Endodermal cell (in vitro differentiated cells): ENCODE measurements at regions not wholly inside any gene's neighbourhood (a gene's known extent, or its start where the extent isn't known, plus 50 kb on each side); places are given as distances from the start of the nearest gene placed in this dataset.

ENCODE experiments used
- DNase-seq: peaks from one replicate; pipeline ENCODE4 v3.0.0-alpha.2; 2017
- H3K27ac ChIP-seq: 2 replicates; pipeline ENCODE4 v1.5.1; 2013; ENCODE audit warnings: mild to moderate bottlenecking, low read depth, low read length, moderate library complexity
- H3K27me3 ChIP-seq: 2 replicates; pipeline ENCODE4 v1.6.1; 2013; ENCODE audit warnings: mild to moderate bottlenecking, low read length, moderate library complexity; ENCODE audit not compliant: insufficient read depth, control insufficient read depth, poor library complexity, severe bottlenecking
- H3K36me3 ChIP-seq: 2 replicates; pipeline ENCODE4 v1.7.0; 2013; ENCODE audit warnings: mild to moderate bottlenecking, low read length, moderate library complexity; ENCODE audit not compliant: control insufficient read depth, insufficient read depth
- H3K4me1 ChIP-seq: one replicate; pipeline ENCODE4 v1.7.0; 2013; ENCODE audit warnings: low read length; ENCODE audit not compliant: control insufficient read depth, insufficient read depth
- H3K4me3 ChIP-seq: 2 replicates; pipeline ENCODE4 v1.5.1; 2013; ENCODE audit warnings: mild to moderate bottlenecking, low read length, moderate library complexity
- H3K9ac ChIP-seq: 2 replicates; pipeline ENCODE4 v1.6.1; 2013; ENCODE audit warnings: mild to moderate bottlenecking, low read length, moderate library complexity; ENCODE audit not compliant: poor library complexity, severe bottlenecking; ENCODE audit errors: extremely low read depth
- H3K9me3 ChIP-seq: 2 replicates; pipeline ENCODE4 v1.6.1; 2013; ENCODE audit warnings: mild to moderate bottlenecking, low read length, moderate library complexity; ENCODE audit not compliant: control insufficient read depth
- H3K27ac Mint-ChIP-seq: 2 replicates; pipeline ENCODE4 v1.8.0; 2020; ENCODE audit warnings: mixed read lengths
- H3K27me3 Mint-ChIP-seq: 2 replicates; pipeline ENCODE4 v1.8.0; 2021; ENCODE audit warnings: mild to moderate bottlenecking, mixed read lengths; ENCODE audit not compliant: insufficient read depth
- H3K36me3 Mint-ChIP-seq: 2 replicates; pipeline ENCODE4 v1.8.0; 2020; ENCODE audit warnings: low read depth, mixed read lengths
- H3K4me1 Mint-ChIP-seq: 2 replicates; pipeline ENCODE4 v1.8.0; 2020; ENCODE audit warnings: mixed read lengths
- H3K4me3 Mint-ChIP-seq: 2 replicates; pipeline ENCODE4 v1.8.0; 2020; ENCODE audit warnings: mild to moderate bottlenecking, moderate library complexity, mixed read lengths
- H3K9me3 Mint-ChIP-seq: 2 replicates; pipeline ENCODE4 v1.8.0; 2020; ENCODE audit warnings: mild to moderate bottlenecking, mixed read lengths
- CTCF ChIP-seq: fragments of 200-600 bp; sonication (generic); conservative IDR thresholded peaks from 2 replicates; pipeline ENCODE4 v1.5.0; 2021; ENCODE audit warnings: antibody characterized with exemption, mild to moderate bottlenecking
- WGBS, 2 experiments: methylation state at CpG; one replicate each; pipeline versions ENCODE4 v1.1.5 to v1.1.7; 2013; ENCODE audit warnings: missing lambda C conversion rate in 2 of 2, mixed read lengths in 1 of 2; ENCODE audit not compliant: insufficient coverage in 1 of 2, insufficient read length in 1 of 2; 5-methylcytosine and 5-hydroxymethylcytosine counted together

- DNase-seq, result no peak
- TF ChIP-seq CTCF, result no peak
- Histone ChIP-seq H3K9me3 (no peaks in the 10 kb centered on the region), H3K27ac (no peak overlapping the region), H3K4me3 (no peak overlapping the region), H3K9ac (no peak overlapping the region), H3K27me3 (no peaks in the 10 kb centered on the region), H3K36me3 (no peaks in the 10 kb centered on the region), H3K4me1 (no peaks in the 10 kb centered on the region)
- no peaks in the 10 kb centered on the region for H3K9me3 Mint-ChIP-seq
- no peak overlapping the region for H3K4me3 Mint-ChIP-seq
- H3K27ac Mint-ChIP-seq, result no peak overlapping the region
- H3K27me3 Mint-ChIP-seq, result no peaks in the 10 kb centered on the region
- H3K4me1 Mint-ChIP-seq, result peaks cover 16% of the 10 kb centered on the region
- 95 to 97% methylated on average over 3 of the region's 3 CpGs for WGBS, 2 experiments
- H3K36me3 Mint-ChIP-seq, result no peaks in the 10 kb centered on the region
Measured at GRCh38 chr6:125498606-125499005, 196.8 kb upstream of the HDDC2 start.

- no peak overlapping the region for H3K4me3 ChIP-seq
- no peaks in the 10 kb centered on the region for H3K36me3 Mint-ChIP-seq
- H3K9me3 Mint-ChIP-seq, result no peaks in the 10 kb centered on the region
- no peaks in the 10 kb centered on the region for H3K4me1 ChIP-seq
- H3K9me3 ChIP-seq, result no peaks in the 10 kb centered on the region
- H3K27ac ChIP-seq, result no peak overlapping the region
- H3K27me3 Mint-ChIP-seq, result no peaks in the 10 kb centered on the region
- DNase-seq, result no peak
- H3K27me3 ChIP-seq, result no peaks in the 10 kb centered on the region
- no peak overlapping the region for H3K4me3 Mint-ChIP-seq
- H3K4me1 Mint-ChIP-seq, result peaks cover 24% of the 10 kb centered on the region
- no peak for TF ChIP-seq CTCF
- H3K27ac Mint-ChIP-seq, result no peak overlapping the region
- no peak overlapping the region for H3K9ac ChIP-seq
- H3K36me3 ChIP-seq, result no peaks in the 10 kb centered on the region
Measured at GRCh38 chr6:125499535-125499934, 197.8 kb upstream of the HDDC2 start.

GRCh38 chr6:125503181-125503580 is 201.4 kb upstream of the HDDC2 start:
- 65 to 69% methylated on average over 3 of the region's 3 CpGs for WGBS, 2 experiments
- no peak overlapping the region for H3K27ac ChIP-seq
- no peaks in the 10 kb centered on the region for H3K27me3 Mint-ChIP-seq
- H3K27me3 ChIP-seq, result no peaks in the 10 kb centered on the region
- no peak overlapping the region for H3K4me3 Mint-ChIP-seq
- H3K9ac ChIP-seq, result no peak overlapping the region
- H3K4me3 ChIP-seq, result no peak overlapping the region
- no peak for TF ChIP-seq CTCF
- no peaks in the 10 kb centered on the region for H3K36me3 ChIP-seq
- peak; percentile 45 for DNase-seq
- peaks cover 34% of the 10 kb centered on the region for H3K4me1 Mint-ChIP-seq
- peaks cover 18% of the 10 kb centered on the region for H3K9me3 Mint-ChIP-seq
- H3K36me3 Mint-ChIP-seq, result no peaks in the 10 kb centered on the region
- peaks cover 17% of the 10 kb centered on the region for H3K9me3 ChIP-seq
- H3K4me1 ChIP-seq, result no peaks in the 10 kb centered on the region
- H3K27ac Mint-ChIP-seq, result peak overlapping the region; percentile 37
